ENCODE measurements at regions not wholly inside any gene's neighbourhood (a gene's known extent, or its start where the extent isn't known, plus 50 kb on each side); places are given as distances from the start of the nearest gene placed in this dataset.

DNA sequence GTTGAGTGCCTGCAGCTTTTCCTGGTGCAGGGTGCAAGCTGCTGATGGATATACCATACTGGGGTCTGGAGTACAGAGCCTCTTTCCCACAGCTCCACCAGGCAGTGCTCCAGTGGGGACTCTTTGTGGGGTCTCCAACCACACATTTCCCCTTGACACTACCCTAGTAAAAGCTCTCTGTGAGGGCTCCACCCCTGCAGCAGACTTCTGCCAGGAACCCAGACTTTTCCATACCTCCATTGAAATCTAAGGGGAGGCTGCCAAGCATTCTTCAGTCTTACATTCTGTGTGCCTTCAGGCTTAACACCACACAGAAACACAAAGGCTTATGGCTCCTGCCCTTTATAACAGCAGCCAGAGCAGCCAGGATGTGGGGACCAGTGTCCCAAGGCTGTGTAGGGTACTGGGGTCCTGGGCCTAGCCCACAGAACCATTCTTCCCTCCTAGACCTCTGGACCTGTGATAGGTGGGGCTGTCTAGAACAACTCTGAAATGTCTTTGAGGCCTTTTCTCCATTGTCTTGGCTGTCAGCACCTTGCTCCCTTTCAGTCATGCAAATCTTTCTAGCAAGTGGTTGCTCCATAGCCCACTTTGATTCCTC is 65.7 kb downstream of the TBXT start:
- in situ Hi-C loops (cut with MboI): loop anchor here (25.0 kb wide), 1 partner anchor 665 kb away; no protein-coding TSS in a partner anchor

DNA sequence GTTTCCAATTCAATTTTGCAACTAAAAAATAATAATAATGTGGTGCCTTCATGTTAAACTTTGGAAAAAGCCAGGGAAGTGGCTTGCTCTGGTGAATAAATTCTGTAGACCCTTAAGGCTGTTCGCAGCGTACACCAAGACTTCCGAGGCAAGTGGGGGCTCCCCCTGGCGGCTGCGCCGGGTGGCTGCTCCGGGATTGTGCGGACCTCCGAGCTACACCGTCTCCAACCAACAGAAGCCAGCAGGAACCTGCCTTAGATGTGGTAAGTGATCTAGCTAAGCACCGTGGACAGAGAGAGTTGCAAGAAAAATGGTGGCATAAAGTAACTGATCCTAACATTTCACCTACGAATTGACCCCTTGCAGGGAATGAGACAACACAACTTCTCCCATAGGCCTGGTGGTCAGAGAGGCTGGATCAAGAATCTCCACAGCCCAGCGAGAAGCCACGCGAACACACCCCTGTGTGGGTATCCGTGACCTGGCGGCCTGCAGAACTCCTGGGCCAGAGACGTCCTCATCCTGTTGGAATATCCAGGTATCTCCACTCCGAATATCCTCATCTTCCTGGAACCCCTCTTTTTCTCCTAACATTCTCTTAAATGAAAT is 69.6 kb downstream of the TBXT start:
- Histone ChIP-seq H3K9me3 (ENCODE audit: low read depth) (no peaks in the 10 kb centered on the region), H3K79me2 (ENCODE audit: insufficient read depth) (no peaks in the 10 kb centered on the region), H2AFZ (peak overlapping the region; percentile 92), H3K4me1 (ENCODE audit: insufficient read depth) (peaks cover 7% of the 10 kb centered on the region), H3K4me3 (peak overlapping the region; percentile 75), H3K27me3 (replicated peaks; ENCODE audit: insufficient read depth) (peaks cover 19% of the 10 kb centered on the region), H3K9me2 (ENCODE audit: insufficient read depth) (no peaks in the 10 kb centered on the region), H3K4me2 (ENCODE audit: unreplicated experiment) (peak overlapping the region; percentile 94), H3K9ac (peak overlapping the region; percentile 75), H3F3A (ENCODE audit: insufficient read depth) (no peaks in the 10 kb centered on the region), H3K27ac (peak overlapping the region; percentile 63), H4K20me1 (ENCODE audit: insufficient read depth) (no peaks in the 10 kb centered on the region), H3K36me3 (ENCODE audit: low read depth) (no peaks in the 10 kb centered on the region)
- TF ChIP-seq EZH2phosphoT487 (IDR thresholded peaks at IDR 0.05; ENCODE audit: insufficient read depth, low read depth) (no peak), EZH2 (IDR thresholded peaks at IDR 0.05; ENCODE audit: insufficient read depth, poor library complexity, severe bottlenecking) (no peak)
- DNase-seq: peak; percentile 83
- 25 to 30% methylated on average over 19 of the region's 19 CpGs for WGBS, 2 experiments (ENCODE audit: low coverage in 1 of 2, low lambda C conversion rate in 2 of 2, missing lambda C conversion rate in 2 of 2)
- in situ Hi-C loops (cut with MboI): loop anchor here (5.0 kb wide), 1 partner anchor 216 kb away; no protein-coding TSS in a partner anchor

More for the DNA sequence above, 65.7 kb downstream of the TBXT start:
- H3K4me2 ChIP-seq (ENCODE audit: unreplicated experiment): no peak overlapping the region
- no peaks in the 10 kb centered on the region for H3K9me2 ChIP-seq (ENCODE audit: insufficient read depth)
- no peaks in the 10 kb centered on the region for H3K79me2 ChIP-seq (ENCODE audit: insufficient read depth)
- TF ChIP-seq EZH2 (IDR thresholded peaks at IDR 0.05; ENCODE audit: insufficient read depth, poor library complexity, severe bottlenecking) (no peak), EZH2phosphoT487 (IDR thresholded peaks at IDR 0.05; ENCODE audit: insufficient read depth, low read depth) (no peak)
- H3K4me1 ChIP-seq (ENCODE audit: insufficient read depth): peaks cover 3% of the 10 kb centered on the region
- no peaks in the 10 kb centered on the region for H3K9me3 ChIP-seq (ENCODE audit: low read depth)
- H4K20me1 ChIP-seq (ENCODE audit: insufficient read depth): no peaks in the 10 kb centered on the region
- no peak overlapping the region for H3K4me3 ChIP-seq
- H3K27me3 ChIP-seq (replicated peaks; ENCODE audit: insufficient read depth): peaks cover 24% of the 10 kb centered on the region
- no peak for DNase-seq
- no peak overlapping the region for H2AFZ ChIP-seq
- no peak overlapping the region for H3K9ac ChIP-seq
- H3K36me3 ChIP-seq (ENCODE audit: low read depth): no peaks in the 10 kb centered on the region
- H3F3A ChIP-seq (ENCODE audit: insufficient read depth): no peaks in the 10 kb centered on the region
- no peak overlapping the region for H3K27ac ChIP-seq

DNA sequence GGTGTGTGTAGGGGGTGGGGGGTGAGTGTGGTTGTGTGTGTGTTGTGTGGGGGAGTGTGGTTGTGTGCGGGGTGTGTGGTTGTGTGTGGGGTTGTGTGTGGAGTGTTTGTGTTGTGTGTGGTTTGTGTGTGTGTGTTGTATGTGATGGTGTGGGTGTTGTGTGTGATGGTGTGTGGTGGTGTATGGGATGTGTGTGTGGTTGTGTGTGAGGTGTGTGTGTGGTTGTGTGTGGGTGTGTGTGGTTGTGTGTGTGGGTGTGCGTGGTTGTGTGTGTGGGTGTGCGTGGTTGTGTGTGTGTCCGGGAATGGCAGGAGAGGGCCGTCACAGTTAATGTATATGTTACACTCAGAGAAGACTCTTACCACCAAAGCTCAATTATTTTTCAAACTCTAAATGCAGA is 79.8 kb downstream of the TBXT start:
- 68 to 82% methylated on average over 5 of the region's 5 CpGs for WGBS, 2 experiments (ENCODE audit: low coverage in 1 of 2, low lambda C conversion rate in 2 of 2, missing lambda C conversion rate in 2 of 2)
- no peaks in the 10 kb centered on the region for H3K9me3 ChIP-seq (ENCODE audit: low read depth)
- TF ChIP-seq EZH2phosphoT487 (IDR thresholded peaks at IDR 0.05; ENCODE audit: insufficient read depth, low read depth) (no peak), EZH2 (IDR thresholded peaks at IDR 0.05; ENCODE audit: insufficient read depth, poor library complexity, severe bottlenecking) (no peak)
- no peaks in the 10 kb centered on the region for H3K79me2 ChIP-seq (ENCODE audit: insufficient read depth)
- no peaks in the 10 kb centered on the region for H3F3A ChIP-seq (ENCODE audit: insufficient read depth)
- no peaks in the 10 kb centered on the region for H4K20me1 ChIP-seq (ENCODE audit: insufficient read depth)
- no peaks in the 10 kb centered on the region for H3K9me2 ChIP-seq (ENCODE audit: insufficient read depth)
- H3K4me2 ChIP-seq (ENCODE audit: unreplicated experiment): no peak overlapping the region
- no peaks in the 10 kb centered on the region for H3K36me3 ChIP-seq (ENCODE audit: low read depth)
- H3K27ac ChIP-seq: no peak overlapping the region
- no peak overlapping the region for H3K9ac ChIP-seq
- in situ Hi-C loops (cut with MboI): no loop called here
- no peak overlapping the region for H3K4me3 ChIP-seq
- no peak overlapping the region for H2AFZ ChIP-seq
- no peaks in the 10 kb centered on the region for H3K4me1 ChIP-seq (ENCODE audit: insufficient read depth)
- peaks cover 5% of the 10 kb centered on the region; the same call in 1 of the 2 replicates for H3K27me3 ChIP-seq (replicated peaks; ENCODE audit: insufficient read depth)
- no peak for DNase-seq

DNA sequence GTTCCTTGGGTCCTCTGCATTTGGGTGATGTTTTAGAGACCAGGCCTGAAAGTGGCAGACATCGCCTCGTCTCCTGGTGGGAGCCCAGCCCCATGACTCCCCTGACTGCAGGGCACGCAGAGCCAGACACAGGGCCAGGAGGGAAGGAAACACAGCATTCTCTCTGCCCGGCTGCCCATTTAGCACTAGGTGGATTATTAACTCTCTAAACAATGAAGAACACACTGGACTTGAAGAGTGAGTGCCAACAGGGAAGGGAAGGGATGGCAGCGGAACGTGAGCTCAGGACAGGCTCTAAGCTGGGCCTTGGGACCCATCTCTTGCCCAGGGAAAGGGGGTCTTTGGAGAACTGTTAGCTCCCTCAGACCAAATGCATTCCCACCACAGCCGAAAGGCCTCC is 80.4 kb downstream of the TBXT start:
- H3K4me3 ChIP-seq: no peak overlapping the region
- in situ Hi-C loops (cut with MboI): no loop called here
- no peaks in the 10 kb centered on the region for H3K9me2 ChIP-seq (ENCODE audit: insufficient read depth)
- no peaks in the 10 kb centered on the region for H4K20me1 ChIP-seq (ENCODE audit: insufficient read depth)
- peaks cover 5% of the 10 kb centered on the region; the same call in 1 of the 2 replicates for H3K27me3 ChIP-seq (replicated peaks; ENCODE audit: insufficient read depth)
- no peaks in the 10 kb centered on the region for H3K79me2 ChIP-seq (ENCODE audit: insufficient read depth)
- no peaks in the 10 kb centered on the region for H3K4me1 ChIP-seq (ENCODE audit: insufficient read depth)
- TF ChIP-seq EZH2phosphoT487 (IDR thresholded peaks at IDR 0.05; ENCODE audit: insufficient read depth, low read depth) (no peak), EZH2 (IDR thresholded peaks at IDR 0.05; ENCODE audit: insufficient read depth, poor library complexity, severe bottlenecking) (no peak)
- 82 to 85% methylated on average over 7 of the region's 7 CpGs for WGBS, 2 experiments (ENCODE audit: low coverage in 1 of 2, low lambda C conversion rate in 2 of 2, missing lambda C conversion rate in 2 of 2)
- no peaks in the 10 kb centered on the region for H3K36me3 ChIP-seq (ENCODE audit: low read depth)
- no peak overlapping the region for H3K27ac ChIP-seq
- H3F3A ChIP-seq (ENCODE audit: insufficient read depth): no peaks in the 10 kb centered on the region
- no peak overlapping the region for H2AFZ ChIP-seq
- no peak overlapping the region for H3K9ac ChIP-seq
- no peaks in the 10 kb centered on the region for H3K9me3 ChIP-seq (ENCODE audit: low read depth)
- no peak for DNase-seq
- no peak overlapping the region for H3K4me2 ChIP-seq (ENCODE audit: unreplicated experiment)
